H1 (cell line): ENCODE measurements at regions not wholly inside any gene's neighbourhood (a gene's known extent, or its start where the extent isn't known, plus 50 kb on each side); places are given as distances from the start of the nearest gene placed in this dataset.

ENCODE experiments used
- HDAC2 ChIP-seq, 2 experiments: fragments of 300-600 bp in 1 of 2; sonication (generic) in 1 of 2; IDR thresholded peaks; 2 replicates each; pipeline ENCODE4 v1.6.1; 2011 to 2012; ENCODE audit warnings: low read depth in 2 of 2, low read length in 2 of 2, mild to moderate bottlenecking in 2 of 2, moderate library complexity in 2 of 2, borderline replicate concordance in 1 of 2, inconsistent platforms in 1 of 2
- MAFK ChIP-seq: IDR thresholded peaks from 2 replicates; pipeline ENCODE4 v1.6.1; 2012; ENCODE audit warnings: low read depth, mild to moderate bottlenecking, improper control_type of control experiment, low read length
- RAD21 ChIP-seq, 2 experiments: IDR thresholded peaks in 1 of 2; conservative IDR thresholded peaks in 1 of 2; 2 replicates each; pipeline ENCODE4 v1.6.1; 2011; ENCODE audit warnings: low read depth in 2 of 2, low read length in 2 of 2, improper control_type of control experiment in 1 of 2, inconsistent platforms in 1 of 2, mild to moderate bottlenecking in 1 of 2, moderate library complexity in 1 of 2
- RNF2 ChIP-seq: fragments of 200-900, 300-1000 bp; sonication (generic); IDR thresholded peaks from 2 replicates; pipeline ENCODE4 v1.7.1; 2016; ENCODE audit warnings: borderline replicate concordance, low read depth, mild to moderate bottlenecking, antibody characterized with exemption, low read length; ENCODE audit not compliant: poor library complexity, severe bottlenecking; ENCODE audit errors: missing control alignments
- SIX5 ChIP-seq: IDR thresholded peaks from 2 replicates; pipeline ENCODE4 v1.6.1; 2011; ENCODE audit warnings: mild to moderate bottlenecking, low read depth, low read length
- SP1 ChIP-seq: IDR thresholded peaks from 2 replicates; pipeline ENCODE4 v1.6.1; 2011; ENCODE audit warnings: low read depth, low read length

DNA sequence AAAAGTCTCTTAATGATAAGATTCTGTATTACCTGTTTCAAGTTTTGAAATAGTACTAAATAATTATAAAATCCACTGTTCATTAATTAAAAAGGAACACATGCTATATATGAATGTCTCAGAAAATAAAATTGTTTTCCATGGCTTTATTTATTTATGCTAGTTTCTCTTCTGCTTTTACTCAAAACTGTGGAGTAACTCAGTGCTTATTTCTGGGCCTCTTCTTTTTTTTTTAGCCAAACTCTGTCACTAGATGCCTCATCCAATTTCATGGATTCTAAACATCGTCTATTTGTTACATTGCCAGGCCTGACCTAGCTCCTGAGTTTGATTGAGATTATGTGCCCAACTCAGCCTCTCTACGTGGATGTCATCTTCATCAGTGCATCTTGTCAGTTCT is 1509.7 kb downstream of the MAT2B start (continued):
- TF ChIP-seq SP1, result no peak
- TF ChIP-seq RAD21 (IDR thresholded peaks at IDR 0.05 in 1 of 2, conservative IDR thresholded peaks at IDR 0.05 in 1 of 2; ENCODE audit: low read depth in 2 of 2, low read length in 2 of 2), result no peak
- TF ChIP-seq HDAC2 (IDR thresholded peaks at IDR 0.05; ENCODE audit: borderline replicate concordance in 1 of 2, low read depth in 2 of 2, low read length in 2 of 2), result no peak
- no peak for TF ChIP-seq SIX5
- no peak for TF ChIP-seq RNF2
- no peak for TF ChIP-seq MAFK
